CD14-positive monocyte (primary cell): ENCODE measurements at regions not wholly inside any gene's neighbourhood (a gene's known extent, or its start where the extent isn't known, plus 50 kb on each side); places are given as distances from the start of the nearest gene placed in this dataset.

ENCODE experiments used
- DNase-seq, 3 donors: peaks; one replicate each; pipeline ENCODE4 v3.0.0-alpha.2; 2011 to 2022
- H2AFZ ChIP-seq: 2 replicates; pipeline ENCODE4 v1.6.0; 2012; ENCODE audit warnings: mild to moderate bottlenecking, low read depth, low read length, inconsistent platforms; ENCODE audit not compliant: insufficient read depth, poor library complexity, severe bottlenecking
- H3K27ac ChIP-seq, 2 donors: 1 replicate in 1 of 2; 2 replicates in 1 of 2; pipeline ENCODE4 v1.5.1; 2012 to 2013; ENCODE audit warnings: low read length in 2 of 2, control low read depth in 1 of 2, inconsistent platforms in 1 of 2, low read depth in 1 of 2, mild to moderate bottlenecking in 1 of 2
- H3K27me3 ChIP-seq, 2 donors: one replicate each; pipeline versions ENCODE4 v1.6.0 to v1.6.1; 2011 to 2013; ENCODE audit warnings: low read length in 2 of 2; ENCODE audit not compliant: control insufficient read depth in 2 of 2, insufficient read depth in 2 of 2
- H3K36me3 ChIP-seq, 2 donors: replicated peaks in 1 of 2; 1 replicate in 1 of 2; 2 replicates in 1 of 2; pipeline versions ENCODE4 v1.5.1 to v1.6.1; 2012 to 2013; ENCODE audit warnings: low read length in 2 of 2, control low read depth in 1 of 2, inconsistent platforms in 1 of 2, mild to moderate bottlenecking in 1 of 2; ENCODE audit not compliant: insufficient read depth in 2 of 2, control insufficient read depth in 1 of 2
- H3K4me1 ChIP-seq, 2 donors: 1 replicate in 1 of 2; 2 replicates in 1 of 2; pipeline versions ENCODE4 v1.5.1 to v1.6.1; 2012 to 2013; ENCODE audit warnings: low read length in 2 of 2, control low read depth in 1 of 2, inconsistent platforms in 1 of 2, mild to moderate bottlenecking in 1 of 2, moderate library complexity in 1 of 2; ENCODE audit not compliant: insufficient read depth in 2 of 2, control insufficient read depth in 1 of 2
- H3K4me2 ChIP-seq: replicated peaks from 2 replicates; pipeline ENCODE3; 2012; ENCODE audit warnings: low read length, moderate library complexity, mild to moderate bottlenecking; ENCODE audit not compliant: poor library complexity, severe bottlenecking; ENCODE audit errors: extremely low read depth
- H3K4me3 ChIP-seq, 3 experiments: fragments of 200-600 bp in 1 of 3; sonication (generic) in 1 of 3; replicated peaks in 1 of 3; 1 replicate in 2 of 3; 2 replicates in 1 of 3; pipeline ENCODE4 v1.5.1; 2011 to 2013; ENCODE audit warnings: low read length in 3 of 3, mild to moderate bottlenecking in 3 of 3, control low read depth in 2 of 3, low read depth in 2 of 3, inconsistent platforms in 1 of 3, moderate library complexity in 1 of 3
- H3K79me2 ChIP-seq: 2 replicates; pipeline ENCODE4 v1.6.0; 2012; ENCODE audit warnings: mild to moderate bottlenecking, control low read depth, inconsistent platforms, low read length, moderate library complexity; ENCODE audit not compliant: insufficient read depth
- H3K9ac ChIP-seq: 2 replicates; pipeline ENCODE4 v1.6.0; 2017; ENCODE audit warnings: low read length, mild to moderate bottlenecking; ENCODE audit not compliant: insufficient read depth, poor library complexity, severe bottlenecking
- H3K9me3 ChIP-seq, 2 donors: replicated peaks in 1 of 2; 1 replicate in 1 of 2; 2 replicates in 1 of 2; pipeline versions ENCODE4 v1.5.1 to v1.6.1; 2012 to 2013; ENCODE audit warnings: low read length in 2 of 2, control low read depth in 1 of 2; ENCODE audit not compliant: control insufficient read depth in 1 of 2, insufficient read depth in 1 of 2
- H4K20me1 ChIP-seq: 2 replicates; pipeline ENCODE4 v1.6.0; 2012; ENCODE audit warnings: mild to moderate bottlenecking, low read length, control low read depth, moderate library complexity; ENCODE audit not compliant: insufficient read depth
- H3K27ac Mint-ChIP-seq, 7 donors: one replicate each; pipeline ENCODE4 v1.8.0; 2020; ENCODE audit warnings: mild to moderate bottlenecking in 7 of 7, mixed read lengths in 7 of 7, moderate library complexity in 6 of 7, inconsistent platforms in 2 of 7
- H3K27me3 Mint-ChIP-seq, 3 donors: one replicate each; pipeline ENCODE4 v1.8.0; 2021 to 2022; ENCODE audit warnings: low read depth in 3 of 3, mild to moderate bottlenecking in 3 of 3, mixed read lengths in 3 of 3, moderate library complexity in 3 of 3, inconsistent platforms in 1 of 3
- H3K36me3 Mint-ChIP-seq, 2 donors: one replicate each; pipeline ENCODE4 v1.8.0; 2020; ENCODE audit warnings: mixed read lengths in 2 of 2, inconsistent platforms in 1 of 2, mild to moderate bottlenecking in 1 of 2
- H3K4me1 Mint-ChIP-seq: one replicate; pipeline ENCODE4 v1.8.0; 2020; ENCODE audit warnings: mild to moderate bottlenecking, mixed read lengths
- H3K4me3 Mint-ChIP-seq, 2 donors: one replicate each; pipeline ENCODE4 v1.8.0; 2020; ENCODE audit warnings: mild to moderate bottlenecking in 2 of 2, mixed read lengths in 2 of 2, moderate library complexity in 1 of 2
- H3K9me3 Mint-ChIP-seq, 7 donors: one replicate each; pipeline ENCODE4 v1.8.0; 2020 to 2022; ENCODE audit warnings: mixed read lengths in 7 of 7, mild to moderate bottlenecking in 6 of 7, moderate library complexity in 6 of 7, inconsistent platforms in 2 of 7
- WGBS: methylation state at CpG from one replicate; pipeline ENCODE4 v1.1.5; 2013; ENCODE audit warnings: missing lambda C conversion rate; ENCODE audit not compliant: insufficient coverage; 5-methylcytosine and 5-hydroxymethylcytosine counted together
- intact Hi-C, 2 donors: fragments of 100-400 bp; cut with micrococcal nuclease; formaldehyde crosslinking; loops; one replicate each; pipeline versions ENCODE4 v1.15.0 to v1.15.1; 2023
- TF ChIP-seq, protein P1 (sequence below): fragments of 200-600 bp; IDR thresholded peaks from one replicate; pipeline ENCODE4 v1.8.0; 2022; ENCODE audit warnings: antibody characterized with exemption, mild to moderate bottlenecking

DNA sequence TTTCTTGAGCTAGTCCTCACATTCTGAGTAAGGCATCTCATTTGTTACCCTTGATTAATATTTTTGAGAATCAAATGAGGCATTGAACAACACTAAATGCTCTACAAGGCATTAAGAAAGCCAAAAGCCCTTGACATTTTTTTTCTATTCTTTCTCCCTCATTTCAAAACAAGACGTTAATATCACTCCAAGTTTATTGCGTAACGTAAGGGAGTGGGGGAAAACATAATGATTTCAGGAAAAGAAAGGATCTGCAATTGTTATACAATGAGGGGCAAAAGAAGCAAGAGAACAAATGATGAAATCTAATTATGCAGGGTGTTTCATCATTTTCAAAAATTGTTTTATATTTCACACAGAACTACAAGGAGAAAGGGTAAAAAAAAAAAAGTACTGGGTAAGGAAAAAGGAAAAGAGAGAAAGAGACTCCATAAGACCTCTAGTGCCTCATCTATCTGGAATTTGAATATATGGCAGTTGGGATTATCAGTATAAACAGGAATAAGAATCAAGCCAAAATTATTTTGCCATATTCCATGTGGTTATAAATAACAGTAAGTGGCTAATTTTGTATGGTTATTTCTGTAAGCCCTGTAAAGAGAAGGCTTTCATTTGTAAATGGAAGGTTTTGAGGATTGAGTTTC is 163.0 kb downstream of the ABCA8 start:
- Mint-ChIP-seq H3K36me3 (peaks cover 2 to 5% of the 10 kb centered on the region in 2 donors), H3K27ac (peak overlapping the region in 2 of 7 donors; percentile 11 to 53), H3K9me3 (peaks cover 0 to 6% (median 3%) of the 10 kb centered on the region in 7 donors), H3K27me3 (peaks cover 0 to 3% (median 1%) of the 10 kb centered on the region in 3 donors), H3K4me3 (peak overlapping the region in 1 of 2 donors; percentile 36), H3K4me1 (peaks cover 52% of the 10 kb centered on the region)
- no peak overlapping the region for H3K4me2 ChIP-seq
- H2AFZ ChIP-seq = no peak overlapping the region
- no peak overlapping the region for H3K27ac ChIP-seq
- H4K20me1 ChIP-seq = no peaks in the 10 kb centered on the region
- no CpG with 5 or more reads among the region's 3 CpGs for WGBS
- H3K4me1 ChIP-seq = peaks cover 37 to 41% of the 10 kb centered on the region in 2 donors
- TF ChIP-seq, protein P1, sequence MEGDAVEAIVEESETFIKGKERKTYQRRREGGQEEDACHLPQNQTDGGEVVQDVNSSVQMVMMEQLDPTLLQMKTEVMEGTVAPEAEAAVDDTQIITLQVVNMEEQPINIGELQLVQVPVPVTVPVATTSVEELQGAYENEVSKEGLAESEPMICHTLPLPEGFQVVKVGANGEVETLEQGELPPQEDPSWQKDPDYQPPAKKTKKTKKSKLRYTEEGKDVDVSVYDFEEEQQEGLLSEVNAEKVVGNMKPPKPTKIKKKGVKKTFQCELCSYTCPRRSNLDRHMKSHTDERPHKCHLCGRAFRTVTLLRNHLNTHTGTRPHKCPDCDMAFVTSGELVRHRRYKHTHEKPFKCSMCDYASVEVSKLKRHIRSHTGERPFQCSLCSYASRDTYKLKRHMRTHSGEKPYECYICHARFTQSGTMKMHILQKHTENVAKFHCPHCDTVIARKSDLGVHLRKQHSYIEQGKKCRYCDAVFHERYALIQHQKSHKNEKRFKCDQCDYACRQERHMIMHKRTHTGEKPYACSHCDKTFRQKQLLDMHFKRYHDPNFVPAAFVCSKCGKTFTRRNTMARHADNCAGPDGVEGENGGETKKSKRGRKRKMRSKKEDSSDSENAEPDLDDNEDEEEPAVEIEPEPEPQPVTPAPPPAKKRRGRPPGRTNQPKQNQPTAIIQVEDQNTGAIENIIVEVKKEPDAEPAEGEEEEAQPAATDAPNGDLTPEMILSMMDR = no peak
- DNase-seq = no peak
- no peaks in the 10 kb centered on the region for H3K27me3 ChIP-seq
- H3K79me2 ChIP-seq = no peaks in the 10 kb centered on the region
- H3K4me3 ChIP-seq = no peak overlapping the region
- no peaks in the 10 kb centered on the region for H3K9me3 ChIP-seq
- intact Hi-C loops = no loop called here
- H3K36me3 ChIP-seq = no peaks in the 10 kb centered on the region
- H3K9ac ChIP-seq = no peak overlapping the region

DNA sequence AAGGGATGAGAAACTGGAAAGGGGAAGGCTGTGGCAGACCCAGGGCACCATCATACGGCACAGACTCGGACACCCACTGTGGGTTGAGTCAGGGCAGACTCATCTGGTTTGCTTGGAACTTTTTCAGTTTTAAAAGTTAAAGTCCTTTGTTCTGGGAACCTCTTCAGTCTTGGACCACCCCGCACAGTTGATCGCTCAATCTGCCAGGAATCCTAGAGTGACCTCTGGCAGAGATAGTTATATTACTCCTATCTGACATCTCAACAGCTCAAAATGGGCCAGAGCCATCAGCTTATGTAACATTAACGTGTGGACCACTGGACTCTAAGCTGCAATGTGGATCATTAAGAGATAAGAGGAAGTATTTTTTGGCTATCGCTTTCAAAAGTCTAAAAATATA is 164.3 kb downstream of the ABCA8 start:
- WGBS = 100% methylated on average over 2 of the region's 6 CpGs
- no peak overlapping the region for H3K4me3 ChIP-seq
- no peak for DNase-seq
- H3K4me1 Mint-ChIP-seq = peaks cover 51% of the 10 kb centered on the region
- TF ChIP-seq, protein P1 = no peak
- H3K27me3 Mint-ChIP-seq = peaks cover 0 to 3% (median 1%) of the 10 kb centered on the region in 3 donors
- no peak overlapping the region for H3K27ac ChIP-seq
- H3K9me3 ChIP-seq = peaks cover 0 to 3% of the 10 kb centered on the region in 2 donors
- H3K4me3 Mint-ChIP-seq = no peak overlapping the region
- H3K36me3 ChIP-seq = no peaks in the 10 kb centered on the region
- H3K4me2 ChIP-seq = no peak overlapping the region
- H3K4me1 ChIP-seq = peaks cover 37 to 41% of the 10 kb centered on the region in 2 donors
- intact Hi-C loops = no loop called here
- no peaks in the 10 kb centered on the region for H4K20me1 ChIP-seq
- H3K79me2 ChIP-seq = no peaks in the 10 kb centered on the region
- H3K9ac ChIP-seq = no peak overlapping the region
- peaks cover 2 to 5% of the 10 kb centered on the region in 2 donors for H3K36me3 Mint-ChIP-seq
- no peak overlapping the region for H2AFZ ChIP-seq
- no peak overlapping the region for H3K27ac Mint-ChIP-seq
- H3K9me3 Mint-ChIP-seq = peaks cover 3 to 8% (median 4%) of the 10 kb centered on the region in 7 donors
- no peaks in the 10 kb centered on the region for H3K27me3 ChIP-seq
